Endothelial cell of umbilical vein (primary cell): ENCODE measurements at regions not wholly inside any gene's neighbourhood (a gene's known extent, or its start where the extent isn't known, plus 50 kb on each side); places are given as distances from the start of the nearest gene placed in this dataset.

ENCODE experiments used
- BruUV-seq: library from RNA; stranded (reverse); fragments of 400-500 nt; replicated peaks from 2 replicates; lab custom pipeline; 2021; lab: Mats Ljungman, UMichigan
- CTCF ChIA-PET: fragments of 300-600, 350-600 bp; sonication (Branson Sonifier 250); formaldehyde crosslinking; loops from one replicate; lab custom pipeline; 2021; ENCODE audit warnings: antibody characterized with exemption, inconsistent platforms; lab: Charles Lee
- POLR2A ChIA-PET: fragments of 300-600, 350-600 bp; sonication (Branson Sonifier 250); formaldehyde crosslinking; loops from one replicate; lab custom pipeline; 2021; ENCODE audit warnings: antibody characterized with exemption, inconsistent platforms; lab: Charles Lee
- DNase-seq: peaks from one replicate; pipeline ENCODE4 v3.0.0-alpha.2; 2011; ENCODE audit warnings: low read depth, low spot score
- FAIRE-seq: peaks from 2 replicates; lab custom pipeline; 2011; peaks lifted over from hg19 to GRCh38; lab: Jason Lieb, UNC
- H2AFZ ChIP-seq: 2 replicates; pipeline ENCODE4 v1.6.0; 2012; ENCODE audit warnings: low read depth, low read length, control low read depth, inconsistent platforms
- H3K27ac ChIP-seq: 2 replicates; pipeline ENCODE4 v1.5.1; 2011; ENCODE audit warnings: low read depth, mild to moderate bottlenecking, control low read depth, low read length, moderate library complexity; ENCODE audit not compliant: insufficient read depth
- H3K27me3 ChIP-seq, 2 experiments: 2 replicates each; pipeline versions ENCODE4 v1.6.0 to v1.6.1; 2011; ENCODE audit warnings: low read length in 2 of 2, mixed read lengths in 1 of 2; ENCODE audit not compliant: control insufficient read depth in 2 of 2, insufficient read depth in 2 of 2
- H3K36me3 ChIP-seq, 2 experiments: 2 replicates in 1 of 2; 3 replicates in 1 of 2; pipeline ENCODE4 v1.5.1; 2011; ENCODE audit warnings: low read length in 2 of 2, mild to moderate bottlenecking in 1 of 2, moderate library complexity in 1 of 2; ENCODE audit not compliant: control insufficient read depth in 2 of 2, insufficient read depth in 2 of 2; ENCODE audit errors: extremely low read depth in 1 of 2
- H3K4me1 ChIP-seq: 3 replicates; pipeline ENCODE4 v1.5.1; 2011; ENCODE audit warnings: mild to moderate bottlenecking, low read length; ENCODE audit not compliant: control insufficient read depth, insufficient read depth; ENCODE audit errors: extremely low read depth
- H3K4me2 ChIP-seq: 2 replicates; pipeline ENCODE4 v1.6.1; 2011; ENCODE audit warnings: low read length, control low read depth, mixed read lengths; ENCODE audit not compliant: insufficient read depth
- H3K4me3 ChIP-seq, 3 experiments: fragments of 200-600 bp in 1 of 3; sonication (generic), shearing (Covaris generic) in 1 of 3; replicated peaks in 1 of 3; 2 replicates each; pipeline ENCODE4 v1.5.1; 2011 to 2016; ENCODE audit warnings: control low read depth in 3 of 3, low read length in 3 of 3, mild to moderate bottlenecking in 2 of 3, inconsistent platforms in 1 of 3, low read depth in 1 of 3, moderate library complexity in 1 of 3; ENCODE audit not compliant: insufficient read depth in 1 of 3
- H3K79me2 ChIP-seq: 2 replicates; pipeline ENCODE4 v1.6.0; 2012; ENCODE audit warnings: low read length, inconsistent platforms; ENCODE audit not compliant: control insufficient read depth, insufficient read depth
- H3K9ac ChIP-seq: replicated peaks from 2 replicates; pipeline ENCODE3; 2011; ENCODE audit warnings: low read length, control low read depth; ENCODE audit not compliant: insufficient read depth; ENCODE audit errors: extremely low read depth
- H3K9me1 ChIP-seq: replicated peaks from 3 replicates; pipeline ENCODE4 v1.6.0; 2011; ENCODE audit warnings: mild to moderate bottlenecking, low read length; ENCODE audit not compliant: control insufficient read depth, insufficient read depth; ENCODE audit errors: extremely low read depth
- H3K9me3 ChIP-seq: replicated peaks from 2 replicates; pipeline ENCODE4 v1.5.1; 2012; ENCODE audit warnings: low read length, inconsistent platforms; ENCODE audit not compliant: control insufficient read depth, insufficient read depth
- H4K20me1 ChIP-seq: replicated peaks from 2 replicates; pipeline ENCODE3; 2011; ENCODE audit warnings: mild to moderate bottlenecking, low read length; ENCODE audit not compliant: control insufficient read depth, insufficient read depth; ENCODE audit errors: extremely low read depth
- EZH2 ChIP-seq: IDR thresholded peaks from 2 replicates; pipeline ENCODE4 v1.6.1; 2012; ENCODE audit warnings: borderline replicate concordance, low read depth, mild to moderate bottlenecking, moderate library complexity, low read length, inconsistent platforms; ENCODE audit not compliant: severe bottlenecking
- FOS ChIP-seq: IDR thresholded peaks from 2 replicates; pipeline ENCODE4 v1.6.1; 2011; ENCODE audit warnings: mild to moderate bottlenecking, low read length, moderate library complexity, borderline replicate concordance; ENCODE audit not compliant: insufficient read depth
- GATA2 ChIP-seq: IDR thresholded peaks from 2 replicates; pipeline ENCODE4 v1.7.0; 2011; ENCODE audit warnings: low read depth, mild to moderate bottlenecking, moderate library complexity, mixed read lengths, low read length; ENCODE audit not compliant: insufficient read length, insufficient read depth
- JUN ChIP-seq: IDR thresholded peaks from 2 replicates; pipeline ENCODE4 v1.6.1; 2011; ENCODE audit warnings: borderline replicate concordance, low read depth; ENCODE audit not compliant: insufficient read length, insufficient read depth
- MYC ChIP-seq: IDR thresholded peaks from one replicate; pipeline ENCODE4 v1.6.1; 2011; ENCODE audit warnings: mild to moderate bottlenecking, low read depth, low read length
- POLR2A ChIP-seq: IDR thresholded peaks from 2 replicates; pipeline ENCODE4 v1.6.1; 2012; ENCODE audit warnings: low read depth, mild to moderate bottlenecking, control low read depth, low read length
- POLR2AphosphoS5 ChIP-seq: IDR thresholded peaks from 2 replicates; pipeline ENCODE4 v1.6.1; 2012; ENCODE audit warnings: low read depth, mild to moderate bottlenecking, control low read depth, low read length, moderate library complexity; ENCODE audit not compliant: insufficient read depth
- dilution Hi-C: fragments of 300-500 bp; cut with MboI; formaldehyde crosslinking; loops from one replicate; pipeline ENCODE4 v1.15.0; 2019; ENCODE audit warnings: low sequenced_read_pairs; ENCODE audit not compliant: extremely low pct_ligation_motif_present
- intact Hi-C: fragments of 100-400 bp; cut with micrococcal nuclease; formaldehyde crosslinking; loops from one replicate; pipeline ENCODE4 v1.10.0; 2022
- TF ChIP-seq, protein P1 (sequence below), 2 donors: IDR thresholded peaks; 1 replicate in 1 of 2; 2 replicates in 1 of 2; pipeline ENCODE4 v1.5.1; 2011; ENCODE audit warnings: low read length in 2 of 2, mild to moderate bottlenecking in 2 of 2, moderate library complexity in 2 of 2, control low read depth in 1 of 2, inconsistent platforms in 1 of 2, low read depth in 1 of 2; ENCODE audit not compliant: insufficient read depth in 1 of 2; ENCODE audit errors: extremely low read depth in 1 of 2
- TF ChIP-seq, protein P2 (sequence below): IDR thresholded peaks from 2 replicates; pipeline ENCODE4 v1.6.1; 2011; ENCODE audit not compliant: insufficient read depth, insufficient read length

DNA sequence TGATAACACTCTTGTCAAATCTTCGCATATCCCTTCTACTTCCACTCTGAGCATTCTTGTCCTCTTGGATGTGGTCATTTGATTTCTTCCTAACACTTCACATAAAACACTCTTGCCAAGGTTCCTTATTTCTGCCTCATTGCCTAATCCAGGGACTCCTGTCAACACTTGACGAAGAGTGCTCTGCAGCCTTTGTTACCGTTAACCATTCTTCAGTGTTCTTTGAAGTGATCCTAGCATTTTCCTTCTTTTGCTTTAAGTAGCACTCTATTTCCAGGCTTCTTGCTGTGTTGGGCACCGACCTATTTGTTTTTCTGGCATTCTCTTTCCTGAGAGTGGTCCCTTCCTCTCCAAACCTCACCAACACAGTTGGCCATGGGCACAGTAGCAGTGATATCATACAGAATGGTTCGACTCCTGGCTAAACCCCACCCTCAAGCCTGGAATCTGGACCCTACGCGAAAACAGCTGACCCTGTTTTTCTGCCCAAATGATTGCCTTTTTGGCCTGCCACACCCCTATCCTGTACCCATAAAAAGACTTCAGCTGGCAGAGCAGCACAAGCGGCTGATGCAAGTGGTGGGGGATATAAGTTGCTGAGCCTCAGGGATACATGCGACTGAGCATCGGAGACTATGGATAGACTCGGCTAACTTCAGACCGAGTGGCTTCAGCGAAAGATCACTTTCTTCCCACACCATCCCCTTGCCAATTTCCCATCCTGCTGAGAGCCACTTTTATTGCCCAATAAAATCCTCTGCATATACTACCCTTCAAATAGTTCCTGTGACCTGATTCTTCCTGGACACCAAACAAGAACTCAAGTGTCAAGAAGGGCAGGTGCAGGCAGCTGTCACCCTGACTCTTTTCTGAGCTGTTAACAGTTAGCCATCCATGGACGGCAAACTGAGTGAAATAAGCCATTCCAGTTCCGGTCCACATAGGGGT is 820.6 kb downstream of the CCSER2 start:
- DNase-seq (no peak), FAIRE-seq (no peak)
- BruUV-seq: no TSS peak
- H3K36me3 ChIP-seq: no peaks in the 10 kb centered on the region
- H3K79me2 ChIP-seq: no peaks in the 10 kb centered on the region
- H3K9me1 ChIP-seq: no peaks in the 10 kb centered on the region
- H3K27me3 ChIP-seq: no peaks in the 10 kb centered on the region
- H2AFZ ChIP-seq: no peak overlapping the region
- no peaks in the 10 kb centered on the region for H3K9me3 ChIP-seq
- ChIA-PET CTCF (no interaction called here), POLR2A (no interaction called here)
- TF ChIP-seq POLR2AphosphoS5 (no peak), MYC (no peak), POLR2A (no peak), EZH2 (no peak)
- TF ChIP-seq, protein P1, sequence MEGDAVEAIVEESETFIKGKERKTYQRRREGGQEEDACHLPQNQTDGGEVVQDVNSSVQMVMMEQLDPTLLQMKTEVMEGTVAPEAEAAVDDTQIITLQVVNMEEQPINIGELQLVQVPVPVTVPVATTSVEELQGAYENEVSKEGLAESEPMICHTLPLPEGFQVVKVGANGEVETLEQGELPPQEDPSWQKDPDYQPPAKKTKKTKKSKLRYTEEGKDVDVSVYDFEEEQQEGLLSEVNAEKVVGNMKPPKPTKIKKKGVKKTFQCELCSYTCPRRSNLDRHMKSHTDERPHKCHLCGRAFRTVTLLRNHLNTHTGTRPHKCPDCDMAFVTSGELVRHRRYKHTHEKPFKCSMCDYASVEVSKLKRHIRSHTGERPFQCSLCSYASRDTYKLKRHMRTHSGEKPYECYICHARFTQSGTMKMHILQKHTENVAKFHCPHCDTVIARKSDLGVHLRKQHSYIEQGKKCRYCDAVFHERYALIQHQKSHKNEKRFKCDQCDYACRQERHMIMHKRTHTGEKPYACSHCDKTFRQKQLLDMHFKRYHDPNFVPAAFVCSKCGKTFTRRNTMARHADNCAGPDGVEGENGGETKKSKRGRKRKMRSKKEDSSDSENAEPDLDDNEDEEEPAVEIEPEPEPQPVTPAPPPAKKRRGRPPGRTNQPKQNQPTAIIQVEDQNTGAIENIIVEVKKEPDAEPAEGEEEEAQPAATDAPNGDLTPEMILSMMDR (IDR thresholded peaks at IDR 0.05; ENCODE audit: extremely low read depth in 1 of 2, insufficient read depth in 1 of 2, low read depth in 1 of 2, low read length in 2 of 2): no peak
- dilution Hi-C loops (no loop called here), intact Hi-C loops (no loop called here)
- H3K27ac ChIP-seq: no peak overlapping the region
- no peak overlapping the region for H3K4me2 ChIP-seq
- no peaks in the 10 kb centered on the region for H4K20me1 ChIP-seq
- H3K4me3 ChIP-seq: no peak overlapping the region
- H3K9ac ChIP-seq: no peak overlapping the region
- H3K4me1 ChIP-seq: no peaks in the 10 kb centered on the region

DNA sequence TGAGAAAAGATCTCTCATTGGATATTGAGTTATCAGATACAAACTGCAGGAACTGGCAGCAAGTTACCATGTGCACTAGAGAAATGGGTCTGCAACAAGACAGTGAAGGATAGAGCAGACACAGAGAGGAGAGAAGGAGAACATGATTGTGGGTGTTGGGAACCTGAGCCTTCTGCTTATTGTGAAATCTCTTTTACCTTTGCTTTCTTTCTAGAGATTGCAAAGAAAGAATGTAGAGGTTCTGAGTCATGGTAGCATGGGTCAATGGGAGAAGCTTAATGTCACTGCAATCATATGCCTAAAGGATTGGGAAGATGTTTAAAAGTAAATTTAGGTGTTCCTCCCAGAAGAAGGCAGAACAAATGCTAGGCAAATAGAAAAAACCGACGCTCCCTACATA is 821.4 kb downstream of the CCSER2 start:
- H3K79me2 ChIP-seq: no peaks in the 10 kb centered on the region
- no TSS peak for BruUV-seq
- dilution Hi-C loops (no loop called here), intact Hi-C loops (no loop called here)
- H3K4me3 ChIP-seq: no peak overlapping the region
- H3K9ac ChIP-seq: no peak overlapping the region
- H4K20me1 ChIP-seq: no peaks in the 10 kb centered on the region
- no peak overlapping the region for H2AFZ ChIP-seq
- DNase-seq (no peak), FAIRE-seq (no peak)
- ChIA-PET CTCF (no interaction called here), POLR2A (no interaction called here)
- H3K9me3 ChIP-seq: no peaks in the 10 kb centered on the region
- no peak overlapping the region for H3K4me2 ChIP-seq
- H3K27me3 ChIP-seq: no peaks in the 10 kb centered on the region
- H3K9me1 ChIP-seq: no peaks in the 10 kb centered on the region
- H3K36me3 ChIP-seq: no peaks in the 10 kb centered on the region
- no peaks in the 10 kb centered on the region for H3K4me1 ChIP-seq
- no peak for TF ChIP-seq POLR2A
- TF ChIP-seq JUN: no peak
- no peak for TF ChIP-seq MYC
- TF ChIP-seq, protein P2, sequence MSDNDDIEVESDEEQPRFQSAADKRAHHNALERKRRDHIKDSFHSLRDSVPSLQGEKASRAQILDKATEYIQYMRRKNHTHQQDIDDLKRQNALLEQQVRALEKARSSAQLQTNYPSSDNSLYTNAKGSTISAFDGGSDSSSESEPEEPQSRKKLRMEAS: no peak
- no peak for TF ChIP-seq EZH2
- TF ChIP-seq, protein P1 (IDR thresholded peaks at IDR 0.05; ENCODE audit: extremely low read depth in 1 of 2, insufficient read depth in 1 of 2, low read depth in 1 of 2, low read length in 2 of 2): no peak
- no peak for TF ChIP-seq GATA2
- no peak for TF ChIP-seq FOS
- TF ChIP-seq POLR2AphosphoS5: no peak
- no peak overlapping the region for H3K27ac ChIP-seq
